H1 (cell line): ENCODE measurements at regions not wholly inside any gene's neighbourhood (a gene's known extent, or its start where the extent isn't known, plus 50 kb on each side); places are given as distances from the start of the nearest gene placed in this dataset.

Source experiments
- CTCF ChIA-PET: fragments of 300-600 bp; sonication (Branson Sonifier 250); formaldehyde crosslinking; loops from one replicate; lab custom pipeline; 2021; ENCODE audit not compliant: partially characterized antibody; lab: Charles Lee
- POLR2A ChIA-PET: fragments of 300-600 bp; sonication (Branson Sonifier 250); formaldehyde crosslinking; loops from one replicate; lab custom pipeline; 2021; ENCODE audit warnings: inconsistent platforms; ENCODE audit not compliant: partially characterized antibody; lab: Charles Lee
- DNase-seq, 2 experiments: peaks; one replicate each; pipeline versions ENCODE4 v3.0.0 to v3.0.0-alpha.2; 2010 to 2022; ENCODE audit warnings: low spot score in 2 of 2, low read depth in 1 of 2, mixed read lengths in 1 of 2
- FAIRE-seq: peaks from 2 replicates; lab custom pipeline; 2011; peaks lifted over from hg19 to GRCh38; lab: Jason Lieb, UNC
- H2AFZ ChIP-seq: 2 replicates; pipeline ENCODE4 v1.8.1; 2012; ENCODE audit warnings: low read length, inconsistent platforms
- H2AK5ac ChIP-seq: 2 replicates; pipeline ENCODE4 v1.6.1; 2013; ENCODE audit warnings: low read depth, low read length
- H2BK120ac ChIP-seq: replicated peaks from 2 replicates; pipeline ENCODE3; 2013; ENCODE audit warnings: low read depth, low read length, inconsistent platforms
- H2BK12ac ChIP-seq: 2 replicates; pipeline ENCODE4 v1.6.1; 2013; ENCODE audit warnings: low read depth, low read length
- H2BK15ac ChIP-seq: 2 replicates; pipeline ENCODE4 v1.6.1; 2013; ENCODE audit warnings: low read length
- H2BK20ac ChIP-seq: 2 replicates; pipeline ENCODE4 v1.6.1; 2013; ENCODE audit warnings: low read length
- H2BK5ac ChIP-seq: 2 replicates; pipeline ENCODE4 v1.6.1; 2013; ENCODE audit warnings: low read depth, low read length
- H3K14ac ChIP-seq: 2 replicates; pipeline ENCODE4 v1.6.1; 2013; ENCODE audit warnings: inconsistent platforms; ENCODE audit not compliant: insufficient read length
- H3K18ac ChIP-seq: 2 replicates; pipeline ENCODE4 v1.6.1; 2013; ENCODE audit warnings: low read length; ENCODE audit errors: extremely low read depth
- H3K23ac ChIP-seq: 2 replicates; pipeline ENCODE4 v1.6.1; 2013; ENCODE audit warnings: inconsistent platforms; ENCODE audit not compliant: insufficient read length
- H3K23me2 ChIP-seq: 2 replicates; pipeline ENCODE4 v1.6.1; 2013; ENCODE audit warnings: low read depth, low read length
- H3K27ac ChIP-seq: 2 replicates; pipeline ENCODE4 v1.6.1; 2011; ENCODE audit warnings: low read depth, low read length, inconsistent platforms
- H3K27me3 ChIP-seq, 4 experiments: replicated peaks in 1 of 4; 1 replicate in 1 of 4; 2 replicates in 3 of 4; pipeline versions ENCODE4 v1.6.1 to v1.8.1; 2011 to 2013; ENCODE audit warnings: low read length in 3 of 4, mild to moderate bottlenecking in 3 of 4, inconsistent platforms in 2 of 4, mixed read lengths in 2 of 4, moderate library complexity in 1 of 4; ENCODE audit not compliant: control insufficient read depth in 3 of 4, insufficient read depth in 3 of 4; ENCODE audit errors: extremely low read depth in 1 of 4
- H3K36me3 ChIP-seq, 4 experiments: 2 replicates each; pipeline versions ENCODE4 v1.6.1 to v1.8.1; 2011 to 2013; ENCODE audit warnings: mild to moderate bottlenecking in 4 of 4, low read length in 3 of 4, moderate library complexity in 2 of 4, control low read depth in 1 of 4, inconsistent platforms in 1 of 4; ENCODE audit not compliant: insufficient read depth in 4 of 4, control insufficient read depth in 2 of 4
- H3K4ac ChIP-seq: replicated peaks from 2 replicates; pipeline ENCODE3; 2013; ENCODE audit warnings: low read length, low read depth, mixed read lengths, inconsistent platforms; ENCODE audit not compliant: insufficient read length
- H3K4me1 ChIP-seq, 4 experiments: replicated peaks in 1 of 4; 1 replicate in 1 of 4; 2 replicates in 3 of 4; pipeline versions ENCODE4 v1.6.1 to v1.8.1; 2011 to 2013; ENCODE audit warnings: low read length in 3 of 4, inconsistent platforms in 2 of 4, mixed read lengths in 1 of 4; ENCODE audit not compliant: insufficient read depth in 4 of 4, control insufficient read depth in 3 of 4
- H3K4me2 ChIP-seq, 2 experiments: 2 replicates each; pipeline versions ENCODE4 v1.6.1 to v1.8.1; 2011 to 2013; ENCODE audit warnings: low read depth in 2 of 2, low read length in 2 of 2, control low read depth in 1 of 2, inconsistent platforms in 1 of 2, mild to moderate bottlenecking in 1 of 2; ENCODE audit not compliant: insufficient read depth in 1 of 2
- H3K4me3 ChIP-seq, 4 experiments: fragments of 200-600, 300-600 bp in 1 of 4; sonication (generic), shearing (Covaris generic), sonication (Bioruptor Twin) in 1 of 4; 2 replicates each; pipeline versions ENCODE4 v1.5.1 to v1.8.1; 2011 to 2016; ENCODE audit warnings: low read length in 4 of 4, low read depth in 3 of 4, control low read depth in 2 of 4, inconsistent platforms in 2 of 4, mild to moderate bottlenecking in 2 of 4, mixed read lengths in 1 of 4, moderate library complexity in 1 of 4; ENCODE audit not compliant: insufficient read depth in 2 of 4; ENCODE audit errors: extremely low read depth in 1 of 4
- H3K56ac ChIP-seq: replicated peaks from 2 replicates; pipeline ENCODE3; 2013; ENCODE audit warnings: low read depth, mild to moderate bottlenecking, mixed read lengths, low read length, inconsistent platforms; ENCODE audit not compliant: insufficient read length
- H3K79me1 ChIP-seq: 2 replicates; pipeline ENCODE4 v1.6.1; 2013; ENCODE audit warnings: low read depth, low read length, control low read depth
- H3K79me2 ChIP-seq, 2 experiments: 2 replicates each; pipeline versions ENCODE4 v1.6.1 to v1.8.1; 2012 to 2013; ENCODE audit warnings: low read length in 2 of 2, mild to moderate bottlenecking in 2 of 2, inconsistent platforms in 1 of 2; ENCODE audit not compliant: insufficient read depth in 2 of 2, control insufficient read depth in 1 of 2
- H3K9ac ChIP-seq, 4 experiments: replicated peaks in 1 of 4; 1 replicate in 1 of 4; 2 replicates in 3 of 4; pipeline versions ENCODE4 v1.6.1 to v1.8.1; 2011 to 2013; ENCODE audit warnings: low read depth in 3 of 4, low read length in 3 of 4, control low read depth in 2 of 4, mild to moderate bottlenecking in 2 of 4, moderate library complexity in 2 of 4, inconsistent platforms in 1 of 4; ENCODE audit errors: extremely low read depth in 1 of 4
- H3K9me3 ChIP-seq, 2 experiments: 2 replicates each; pipeline versions ENCODE4 v1.6.1 to v1.8.1; 2012 to 2013; ENCODE audit warnings: mild to moderate bottlenecking in 2 of 2, moderate library complexity in 2 of 2, control low read depth in 1 of 2, inconsistent platforms in 1 of 2, low read depth in 1 of 2, low read length in 1 of 2, mixed read lengths in 1 of 2; ENCODE audit not compliant: insufficient read depth in 2 of 2
- H4K20me1 ChIP-seq, 2 experiments: replicated peaks in 1 of 2; 2 replicates each; pipeline versions ENCODE3 to v1.8.1; 2011 to 2013; ENCODE audit warnings: inconsistent platforms in 2 of 2, low read length in 2 of 2, mild to moderate bottlenecking in 1 of 2; ENCODE audit not compliant: insufficient read depth in 2 of 2, control insufficient read depth in 1 of 2
- H4K5ac ChIP-seq: 2 replicates; pipeline ENCODE4 v1.6.1; 2013; ENCODE audit warnings: low read length, low read depth, mixed read lengths, inconsistent platforms; ENCODE audit not compliant: insufficient read length
- H4K8ac ChIP-seq: 2 replicates; pipeline ENCODE4 v1.8.0; 2013; ENCODE audit warnings: mild to moderate bottlenecking, moderate library complexity, low read length, inconsistent platforms; ENCODE audit not compliant: insufficient read depth; ENCODE audit errors: extremely low read depth
- H4K91ac ChIP-seq: replicated peaks from 2 replicates; pipeline ENCODE3; 2013; ENCODE audit warnings: low read length, mixed read lengths, inconsistent platforms; ENCODE audit not compliant: insufficient read length
- CREB1 ChIP-seq: IDR thresholded peaks from 2 replicates; pipeline ENCODE4 v1.6.1; 2012; ENCODE audit warnings: inconsistent platforms
- RNF2 ChIP-seq: fragments of 200-900, 300-1000 bp; sonication (generic); IDR thresholded peaks from 2 replicates; pipeline ENCODE4 v1.7.1; 2016; ENCODE audit warnings: borderline replicate concordance, low read depth, mild to moderate bottlenecking, antibody characterized with exemption, low read length; ENCODE audit not compliant: poor library complexity, severe bottlenecking; ENCODE audit errors: missing control alignments
- TAF1 ChIP-seq: IDR thresholded peaks from 2 replicates; pipeline ENCODE4 v1.6.1; 2011; ENCODE audit warnings: mild to moderate bottlenecking, low read depth, low read length
- TEAD4 ChIP-seq: IDR thresholded peaks from 2 replicates; pipeline ENCODE4 v1.6.1; 2012; ENCODE audit warnings: low read depth, low read length, inconsistent platforms, mixed read lengths
- WGBS, 2 experiments: shearing (Covaris generic) in 1 of 2; methylation state at CpG; one replicate each; pipeline versions ENCODE4 v1.1.6 to v1.1.7; 2013 to 2015; ENCODE audit warnings: low lambda C conversion rate in 2 of 2, mixed read lengths in 2 of 2, inconsistent platforms in 1 of 2, low coverage in 1 of 2, missing lambda C conversion rate in 1 of 2; ENCODE audit not compliant: insufficient replicate concordance in 2 of 2, insufficient coverage in 1 of 2, insufficient read length in 1 of 2; ENCODE audit errors: extremely low coverage in 1 of 2, missing lambda C conversion rate in 1 of 2; 5-methylcytosine and 5-hydroxymethylcytosine counted together

- no peak overlapping the region for H4K8ac ChIP-seq
- H3K18ac ChIP-seq: no peak overlapping the region
- H3K56ac ChIP-seq: no peak overlapping the region
- H2BK15ac ChIP-seq: no peak overlapping the region
- no peak overlapping the region for H2AFZ ChIP-seq
- no peak overlapping the region for H2BK12ac ChIP-seq
- H3K23me2 ChIP-seq: peaks cover 3% of the 10 kb centered on the region; the same call in 1 of the 2 replicates
- H3K9ac ChIP-seq: no peak overlapping the region
- H3K14ac ChIP-seq: no peak overlapping the region
- H3K4ac ChIP-seq: no peak overlapping the region
- H3K27ac ChIP-seq: no peak overlapping the region
- no peaks in the 10 kb centered on the region for H3K36me3 ChIP-seq
- H3K4me2 ChIP-seq: no peak overlapping the region
- H3K9me3 ChIP-seq: no peaks in the 10 kb centered on the region
- no peaks in the 10 kb centered on the region for H3K79me2 ChIP-seq
- no peak overlapping the region for H3K4me3 ChIP-seq
- no peak for TF ChIP-seq TEAD4
- no peak for TF ChIP-seq CREB1
- no peak for TF ChIP-seq TAF1
- TF ChIP-seq RNF2: no peak
- H3K27me3 ChIP-seq: no peaks in the 10 kb centered on the region
- no peak overlapping the region for H4K5ac ChIP-seq
- CTCF ChIA-PET: interaction anchor here (1.2 to 2.9 kb wide), 3 partner anchors 11 to 47 kb away, joined by 3 to 9 read pairs (median 3); no protein-coding TSS in a partner anchor
- POLR2A ChIA-PET: no interaction called here
- H3K79me1 ChIP-seq: no peaks in the 10 kb centered on the region
- DNase-seq (no peak), FAIRE-seq (no peak)
- 63% methylated on average over 3 of the region's 3 CpGs; no CpG with 5 or more reads in 1 of the 2 experiments for WGBS, 2 experiments
- peaks cover 0 to 11% (median 3%) of the 10 kb centered on the region in 4 experiments; a peak in 4 of 7 replicates for H3K4me1 ChIP-seq
- H2BK20ac ChIP-seq: no peak overlapping the region
- no peak overlapping the region for H3K23ac ChIP-seq
- H2BK120ac ChIP-seq: no peak overlapping the region
- H2BK5ac ChIP-seq: no peak overlapping the region
- H4K20me1 ChIP-seq: no peaks in the 10 kb centered on the region
- H4K91ac ChIP-seq: no peak overlapping the region
- no peak overlapping the region for H2AK5ac ChIP-seq
Observed at GRCh38 chr16:6218855-6219254, 1113.8 kb upstream of the RBFOX1 start.
